AG09309 (cell line): ENCODE measurements at regions not wholly inside any gene's neighbourhood (a gene's known extent, or its start where the extent isn't known, plus 50 kb on each side); places are given as distances from the start of the nearest gene placed in this dataset.

Experiments used
- DNase-seq: peaks from one replicate; pipeline ENCODE4 v3.0.0-alpha.2; 2010; ENCODE audit warnings: low read depth
- H3K4me3 ChIP-seq: 2 replicates; pipeline ENCODE4 v1.5.1; 2011; ENCODE audit warnings: mild to moderate bottlenecking, low read depth, low read length, moderate library complexity; ENCODE audit not compliant: control insufficient read depth
- TF ChIP-seq, protein P1 (sequence below): IDR thresholded peaks from 2 replicates; pipeline ENCODE4 v1.5.1; 2011; ENCODE audit warnings: mild to moderate bottlenecking, low read depth, low read length, inconsistent platforms; ENCODE audit not compliant: insufficient read depth, control insufficient read depth; ENCODE audit errors: missing control alignments

DNA sequence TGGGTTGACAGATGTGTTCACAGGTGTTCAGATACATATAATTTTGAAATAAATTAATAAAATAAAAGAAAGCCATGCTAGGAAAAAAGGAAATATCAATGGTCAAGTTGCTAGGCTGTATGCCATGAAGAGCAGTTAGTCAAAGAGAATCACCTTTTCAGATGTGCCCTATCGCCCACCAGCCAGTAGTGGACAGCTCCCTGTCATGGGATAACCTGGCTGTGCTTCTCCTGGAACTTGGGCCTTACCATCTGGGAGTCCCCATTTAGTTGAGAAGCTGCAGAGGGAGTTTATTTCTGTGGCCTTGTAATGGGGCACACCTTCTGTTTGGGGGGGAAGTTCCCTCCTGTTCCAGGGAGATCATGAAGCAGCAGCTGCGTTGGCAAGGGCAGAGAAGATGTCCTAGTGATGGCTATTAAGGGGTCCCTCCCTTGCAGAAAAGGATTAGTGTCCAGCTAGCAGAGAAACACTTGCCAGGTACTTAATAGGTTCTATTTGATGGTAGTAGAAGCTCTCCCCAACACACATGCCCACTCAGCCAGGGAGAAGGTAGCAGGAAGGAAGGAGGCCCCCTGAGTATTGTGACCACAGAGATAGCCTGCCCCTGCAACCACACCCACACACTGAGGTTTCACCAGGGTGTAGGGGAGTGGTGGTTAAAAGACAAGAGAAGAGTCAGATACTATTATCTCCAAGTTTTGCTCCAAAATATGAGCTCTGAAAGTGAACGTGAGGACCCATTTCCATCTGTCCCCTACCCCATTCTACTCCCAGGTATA, 117.7 kb downstream of the B3GNT2 start:
- TF ChIP-seq, protein P1, sequence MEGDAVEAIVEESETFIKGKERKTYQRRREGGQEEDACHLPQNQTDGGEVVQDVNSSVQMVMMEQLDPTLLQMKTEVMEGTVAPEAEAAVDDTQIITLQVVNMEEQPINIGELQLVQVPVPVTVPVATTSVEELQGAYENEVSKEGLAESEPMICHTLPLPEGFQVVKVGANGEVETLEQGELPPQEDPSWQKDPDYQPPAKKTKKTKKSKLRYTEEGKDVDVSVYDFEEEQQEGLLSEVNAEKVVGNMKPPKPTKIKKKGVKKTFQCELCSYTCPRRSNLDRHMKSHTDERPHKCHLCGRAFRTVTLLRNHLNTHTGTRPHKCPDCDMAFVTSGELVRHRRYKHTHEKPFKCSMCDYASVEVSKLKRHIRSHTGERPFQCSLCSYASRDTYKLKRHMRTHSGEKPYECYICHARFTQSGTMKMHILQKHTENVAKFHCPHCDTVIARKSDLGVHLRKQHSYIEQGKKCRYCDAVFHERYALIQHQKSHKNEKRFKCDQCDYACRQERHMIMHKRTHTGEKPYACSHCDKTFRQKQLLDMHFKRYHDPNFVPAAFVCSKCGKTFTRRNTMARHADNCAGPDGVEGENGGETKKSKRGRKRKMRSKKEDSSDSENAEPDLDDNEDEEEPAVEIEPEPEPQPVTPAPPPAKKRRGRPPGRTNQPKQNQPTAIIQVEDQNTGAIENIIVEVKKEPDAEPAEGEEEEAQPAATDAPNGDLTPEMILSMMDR = no peak
- no peak overlapping the region for H3K4me3 ChIP-seq
- no peak for DNase-seq

DNA sequence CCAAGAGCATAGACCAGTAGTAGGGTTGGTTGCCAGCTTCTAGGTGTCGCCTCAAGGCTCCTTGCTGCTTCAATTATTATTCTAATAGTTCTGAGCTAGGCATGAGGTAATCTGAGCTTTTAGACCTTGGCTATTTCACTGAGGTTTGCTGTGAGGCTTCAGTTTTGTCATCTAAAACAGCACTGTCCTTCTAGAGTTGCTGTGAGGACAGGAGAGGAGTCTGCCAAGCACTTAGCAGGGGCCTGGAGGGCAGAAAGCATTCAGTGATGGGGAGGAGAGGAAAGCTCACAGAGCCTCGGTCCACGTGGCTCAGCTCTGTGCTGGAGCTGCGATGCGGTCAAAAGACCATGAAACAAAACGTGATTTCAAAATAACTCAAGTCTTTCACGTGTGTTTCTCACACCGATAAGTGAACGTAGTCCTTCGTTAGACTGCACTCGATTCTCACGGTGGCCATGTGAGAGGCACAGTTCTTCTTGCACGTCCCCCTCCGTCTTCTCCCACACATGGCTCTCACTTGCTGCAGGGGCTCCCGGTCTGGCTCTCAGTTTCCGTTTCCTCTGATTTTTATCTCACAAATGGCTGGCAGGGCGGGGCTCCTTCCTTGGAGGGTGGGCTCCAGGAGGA, 113.7 kb downstream of the B3GNT2 start:
- TF ChIP-seq, protein P1 = no peak
- no peak for DNase-seq

DNA sequence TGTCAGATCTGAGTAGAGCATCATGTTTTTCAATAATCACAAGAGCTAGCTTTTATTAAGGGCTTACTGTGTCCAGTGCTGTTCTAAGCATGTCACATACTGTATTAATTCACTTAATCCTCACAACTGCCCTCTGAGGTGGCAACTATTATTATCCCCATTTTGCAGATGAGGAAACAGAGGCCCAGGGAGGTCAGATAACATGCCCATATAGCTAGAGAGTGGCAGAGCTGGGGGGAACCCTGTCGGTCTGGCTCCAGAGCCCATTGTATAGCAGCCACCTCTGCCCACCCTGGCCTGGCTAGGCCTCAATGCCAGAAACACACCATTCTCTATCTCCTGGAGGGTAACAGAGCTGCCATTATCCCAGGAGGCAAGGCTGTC, 113.2 kb downstream of the B3GNT2 start:
- TF ChIP-seq, protein P1 = no peak
- H3K4me3 ChIP-seq = no peak overlapping the region
- no peak for DNase-seq

More for the DNA sequence above, 113.7 kb downstream of the B3GNT2 start:
- no peak overlapping the region for H3K4me3 ChIP-seq

DNA sequence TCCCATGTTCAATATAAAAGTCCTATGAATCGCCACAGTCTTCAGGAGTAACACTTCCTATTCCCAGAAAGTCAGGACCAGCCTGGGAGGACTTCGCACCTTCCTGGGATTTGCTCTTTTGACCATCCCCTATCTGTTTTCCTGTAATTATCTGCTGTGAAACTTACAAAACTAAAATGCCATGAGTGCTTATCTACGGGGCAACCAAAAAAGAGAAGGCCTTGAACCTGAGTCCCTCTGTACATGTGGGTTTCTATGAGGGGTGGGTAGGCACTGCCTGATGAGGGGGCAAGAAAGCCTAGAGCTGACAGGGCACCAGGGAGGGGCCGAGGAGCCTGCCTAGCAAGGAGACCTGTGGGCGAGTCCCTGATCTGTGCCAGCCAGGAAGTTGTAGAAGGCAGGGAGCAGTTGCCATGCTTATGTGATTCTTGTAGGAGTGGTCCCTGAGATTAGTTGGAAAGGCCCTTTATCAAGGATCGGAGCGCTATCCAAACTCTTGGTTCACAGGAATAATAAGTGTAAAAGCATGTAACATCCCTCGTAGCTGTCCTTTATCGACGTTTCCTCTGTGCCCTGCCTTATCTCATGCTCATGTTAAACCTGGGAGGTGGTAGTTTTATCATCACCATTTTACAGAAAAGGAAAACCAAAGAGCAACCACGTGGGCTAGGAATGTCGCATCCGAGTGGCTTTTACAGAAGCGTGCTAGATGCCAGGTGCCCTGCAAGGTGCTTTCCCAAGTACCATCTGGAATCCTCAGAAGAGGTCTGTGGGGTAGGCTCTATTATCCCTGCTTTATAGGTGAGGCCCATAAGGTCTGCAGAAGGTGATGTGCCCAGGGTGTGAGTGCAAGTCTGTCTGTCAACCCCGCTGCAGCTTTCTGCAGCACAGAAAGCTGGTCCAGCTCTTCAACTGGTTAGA, 111.8 kb downstream of the B3GNT2 start:
- no peak for DNase-seq
- TF ChIP-seq, protein P1 = no peak

DNA sequence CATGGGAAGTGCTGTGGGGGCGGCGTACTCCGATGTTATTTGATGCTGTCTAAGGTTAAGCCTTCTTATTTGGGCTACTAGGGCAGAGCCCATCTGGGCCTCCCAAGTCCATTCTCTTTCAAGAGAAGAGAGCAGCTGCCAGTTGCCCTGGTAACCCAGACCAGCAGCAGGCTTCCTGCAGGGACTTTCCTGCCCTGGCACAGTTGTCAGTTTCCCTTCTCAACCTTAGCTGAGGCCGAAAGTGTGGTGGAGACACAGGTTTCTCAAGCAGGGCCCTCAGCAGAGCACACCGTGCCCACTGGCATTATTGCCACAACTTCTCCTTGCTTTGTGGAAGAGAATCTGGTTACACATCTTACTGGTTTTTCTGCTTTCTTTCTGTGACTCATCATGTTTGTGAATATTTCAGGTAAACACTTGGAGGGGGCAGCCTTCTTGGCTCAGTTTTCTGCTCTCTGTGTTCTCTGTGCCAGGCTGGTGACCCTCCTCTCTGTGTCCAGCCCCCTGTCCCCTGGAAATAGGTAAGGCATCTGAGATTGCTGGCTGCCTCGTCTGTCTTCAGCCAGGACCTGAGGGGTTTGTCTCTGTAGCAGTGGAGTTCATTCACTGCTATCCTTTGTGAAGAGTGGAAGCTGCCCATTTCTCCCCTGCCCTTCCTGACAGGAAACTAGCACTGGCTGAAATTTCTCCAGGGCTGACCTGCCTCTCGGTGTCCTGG, 111.0 kb downstream of the B3GNT2 start:
- DNase-seq = no peak
- H3K4me3 ChIP-seq = no peak overlapping the region

More for the DNA sequence above, 111.8 kb downstream of the B3GNT2 start:
- H3K4me3 ChIP-seq = no peak overlapping the region

More for the DNA sequence above, 111.0 kb downstream of the B3GNT2 start:
- TF ChIP-seq, protein P1 = no peak
